IMR-90 (cell line): ENCODE measurements at regions not wholly inside any gene's neighbourhood (a gene's known extent, or its start where the extent isn't known, plus 50 kb on each side); places are given as distances from the start of the nearest gene placed in this dataset.

Experiments
- ATAC-seq: fragments of 200-7000 bp; cut with Tn5 transposase; 2 replicates; pipeline ENCODE4 v1.9.1; 2020; ENCODE audit warnings: low read depth, mild to moderate bottlenecking, moderate library complexity
- BruUV-seq: library from RNA; stranded (reverse); fragments of 400-500 nt; replicated peaks from 2 replicates; lab custom pipeline; 2021; lab: Mats Ljungman, UMichigan
- CTCF ChIA-PET: fragments of 300-600 bp; formaldehyde crosslinking; extraction: SDS; loops from one replicate; lab custom pipeline; 2021; ENCODE audit warnings: antibody characterized with exemption; lab: Yijun Ruan, JAX
- POLR2A ChIA-PET: fragments of 300-600 bp; sonication (Branson Sonifier 250); formaldehyde crosslinking; loops from one replicate; lab custom pipeline; 2022; ENCODE audit warnings: antibody characterized with exemption; ENCODE audit not compliant: unreplicated experiment; lab: Charles Lee
- DNase-seq: peaks from one replicate; pipeline ENCODE4 v3.0.0; 2013
- H2AFZ ChIP-seq: replicated peaks from 2 replicates; pipeline ENCODE3; 2013; ENCODE audit warnings: low read length, mild to moderate bottlenecking; ENCODE audit not compliant: poor library complexity
- H2AK5ac ChIP-seq: 2 replicates; pipeline ENCODE4 v1.6.1; 2013; ENCODE audit warnings: low read depth, low read length, inconsistent platforms
- H2AK9ac ChIP-seq: replicated peaks from 2 replicates; pipeline ENCODE3; 2013; ENCODE audit warnings: mild to moderate bottlenecking, low read depth, low read length, moderate library complexity; ENCODE audit not compliant: poor library complexity
- H2BK120ac ChIP-seq: 2 replicates; pipeline ENCODE4 v1.6.1; 2013; ENCODE audit warnings: low read depth, low read length, inconsistent platforms
- H2BK15ac ChIP-seq: 3 replicates; pipeline ENCODE4 v1.6.1; 2013; ENCODE audit warnings: low read depth, low read length, inconsistent platforms
- H2BK20ac ChIP-seq: 2 replicates; pipeline ENCODE4 v1.6.1; 2013; ENCODE audit warnings: low read depth, mild to moderate bottlenecking, inconsistent platforms, low read length, moderate library complexity
- H2BK5ac ChIP-seq: 2 replicates; pipeline ENCODE4 v1.6.1; 2013; ENCODE audit warnings: mild to moderate bottlenecking, low read depth, low read length, inconsistent platforms; ENCODE audit not compliant: poor library complexity, severe bottlenecking
- H3K14ac ChIP-seq: replicated peaks from 2 replicates; pipeline ENCODE4 v1.6.1; 2013; ENCODE audit warnings: low read depth, low read length, inconsistent platforms
- H3K18ac ChIP-seq: 2 replicates; pipeline ENCODE4 v1.6.1; 2013; ENCODE audit warnings: low read depth, low read length, control low read depth
- H3K23ac ChIP-seq: 2 replicates; pipeline ENCODE4 v1.6.1; 2013; ENCODE audit warnings: low read depth, low read length, inconsistent platforms
- H3K27ac ChIP-seq: 2 replicates; pipeline ENCODE4 v1.5.1; 2013; ENCODE audit warnings: mild to moderate bottlenecking, control low read depth, low read length; ENCODE audit not compliant: insufficient read depth
- H3K27me3 ChIP-seq: 2 replicates; pipeline ENCODE4 v1.6.1; 2013; ENCODE audit warnings: low read length; ENCODE audit not compliant: control insufficient read depth, insufficient read depth
- H3K36me3 ChIP-seq: 2 replicates; pipeline ENCODE4 v1.6.1; 2013; ENCODE audit warnings: low read length, mixed read lengths; ENCODE audit not compliant: control insufficient read depth, insufficient read depth
- H3K4ac ChIP-seq: 2 replicates; pipeline ENCODE4 v1.6.1; 2013; ENCODE audit warnings: low read depth, low read length, inconsistent platforms
- H3K4me1 ChIP-seq: 2 replicates; pipeline ENCODE4 v1.6.1; 2013; ENCODE audit warnings: low read length, mixed read lengths; ENCODE audit not compliant: control insufficient read depth, insufficient read depth
- H3K4me2 ChIP-seq: 2 replicates; pipeline ENCODE4 v1.6.1; 2013; ENCODE audit warnings: low read depth, mild to moderate bottlenecking, control low read depth, low read length, moderate library complexity
- H3K4me3 ChIP-seq: 2 replicates; pipeline ENCODE4 v1.5.1; 2013; ENCODE audit warnings: low read depth, mild to moderate bottlenecking, control low read depth, low read length, moderate library complexity; ENCODE audit not compliant: insufficient read depth
- H3K56ac ChIP-seq: 2 replicates; pipeline ENCODE4 v1.6.1; 2013; ENCODE audit warnings: low read length, inconsistent platforms; ENCODE audit not compliant: insufficient read depth; ENCODE audit errors: extremely low read depth
- H3K79me1 ChIP-seq, 2 experiments: 2 replicates each; pipeline ENCODE4 v1.6.1; 2013; ENCODE audit warnings: low read length in 2 of 2, inconsistent platforms in 1 of 2, low read depth in 1 of 2
- H3K9ac ChIP-seq: 2 replicates; pipeline ENCODE4 v1.6.1; 2013; ENCODE audit warnings: low read depth, low read length, control low read depth
- H3K9me1 ChIP-seq: 2 replicates; pipeline ENCODE4 v1.6.1; 2013; ENCODE audit warnings: low read length, inconsistent platforms; ENCODE audit not compliant: insufficient read depth
- H3K9me3 ChIP-seq: 2 replicates; pipeline ENCODE4 v1.6.1; 2013; ENCODE audit warnings: low read length; ENCODE audit not compliant: control insufficient read depth, insufficient read depth
- H4K20me1 ChIP-seq: 2 replicates; pipeline ENCODE4 v1.6.1; 2013; ENCODE audit warnings: low read length, inconsistent platforms; ENCODE audit not compliant: insufficient read depth
- H4K5ac ChIP-seq: 2 replicates; pipeline ENCODE4 v1.6.1; 2013; ENCODE audit warnings: mild to moderate bottlenecking, low read depth, low read length, control low read depth
- H4K8ac ChIP-seq, 2 experiments: 2 replicates each; pipeline ENCODE4 v1.6.1; 2013; ENCODE audit warnings: low read depth in 2 of 2, low read length in 2 of 2, control low read depth in 1 of 2, inconsistent platforms in 1 of 2
- H4K91ac ChIP-seq: 2 replicates; pipeline ENCODE4 v1.6.1; 2013; ENCODE audit warnings: low read depth, low read length, inconsistent platforms; ENCODE audit not compliant: insufficient read depth
- CEBPB ChIP-seq: IDR thresholded peaks from 2 replicates; pipeline ENCODE4 v1.6.1; 2012; ENCODE audit warnings: low read depth, low read length, improper control_type of control experiment
- CHD1 ChIP-seq: IDR thresholded peaks from 2 replicates; pipeline ENCODE4 v1.6.1; 2012; ENCODE audit warnings: low read depth, low read length, improper control_type of control experiment
- FOS ChIP-seq: fragments of 150-350 bp; IDR thresholded peaks from 2 replicates; pipeline ENCODE4 v1.6.1; 2016; ENCODE audit warnings: low read depth, low read length
- MAFK ChIP-seq: IDR thresholded peaks from 2 replicates; pipeline ENCODE4 v1.6.1; 2012; ENCODE audit warnings: low read depth, low read length, improper control_type of control experiment
- MXI1 ChIP-seq: IDR thresholded peaks from 2 replicates; pipeline ENCODE4 v1.6.1; 2012; ENCODE audit warnings: low read depth, mild to moderate bottlenecking, low read length, moderate library complexity, borderline replicate concordance
- NFE2L2 ChIP-seq: fragments of 150-350 bp; IDR thresholded peaks from 2 replicates; pipeline ENCODE4 v1.6.1; 2016; ENCODE audit warnings: low read depth, mild to moderate bottlenecking, low read length
- POLR2A ChIP-seq: IDR thresholded peaks from 2 replicates; pipeline ENCODE4 v1.6.1; 2012; ENCODE audit warnings: mild to moderate bottlenecking, low read depth, low read length
- RAD21 ChIP-seq: IDR thresholded peaks from 2 replicates; pipeline ENCODE4 v1.6.1; 2012; ENCODE audit warnings: low read length, improper control_type of control experiment
- RCOR1 ChIP-seq: IDR thresholded peaks from 2 replicates; pipeline ENCODE4 v1.6.1; 2012; ENCODE audit warnings: mild to moderate bottlenecking, low read length, improper control_type of control experiment; ENCODE audit not compliant: insufficient replicate concordance
- RFX5 ChIP-seq: IDR thresholded peaks from 2 replicates; pipeline ENCODE4 v1.8.0; 2012; ENCODE audit warnings: low read depth, mild to moderate bottlenecking, low read length, moderate library complexity
- WGBS, 2 experiments: methylation state at CpG; one replicate each; pipeline versions ENCODE4 v1.1.5 to v1.1.7; 2013; ENCODE audit warnings: missing lambda C conversion rate in 2 of 2; ENCODE audit not compliant: insufficient read length in 1 of 2; ENCODE audit errors: extremely low coverage in 2 of 2; 5-methylcytosine and 5-hydroxymethylcytosine counted together
- dilution Hi-C: fragments of 300-500 bp; cut with HindIII; formaldehyde crosslinking; loops from one replicate; pipeline ENCODE4 v1.14.3; 2018; ENCODE audit warnings: low sequenced_read_pairs; ENCODE audit not compliant: unreplicated experiment
- in situ Hi-C: fragments of 300-500 bp; cut with MboI; formaldehyde crosslinking; loops from 3 replicates; pipeline ENCODE4 v1.14.3; 2019; ENCODE audit warnings: low sequenced_read_pairs, inconsistent platforms, mixed read lengths
- intact Hi-C: fragments of 100-400 bp; cut with micrococcal nuclease; formaldehyde crosslinking; loops from 2 replicates; pipeline ENCODE4 v1.10.0; 2022
- TF ChIP-seq, protein P1 (sequence below): conservative IDR thresholded peaks from 2 replicates; pipeline ENCODE4 v1.5.1; 2012; ENCODE audit warnings: mild to moderate bottlenecking, low read depth, low read length, improper control_type of control experiment
- TF ChIP-seq, protein P2 (sequence below): fragments of 150-350 bp; IDR thresholded peaks from 2 replicates; pipeline ENCODE4 v1.6.1; 2016; ENCODE audit warnings: low read depth, mild to moderate bottlenecking, low read length, moderate library complexity, borderline replicate concordance

DNA sequence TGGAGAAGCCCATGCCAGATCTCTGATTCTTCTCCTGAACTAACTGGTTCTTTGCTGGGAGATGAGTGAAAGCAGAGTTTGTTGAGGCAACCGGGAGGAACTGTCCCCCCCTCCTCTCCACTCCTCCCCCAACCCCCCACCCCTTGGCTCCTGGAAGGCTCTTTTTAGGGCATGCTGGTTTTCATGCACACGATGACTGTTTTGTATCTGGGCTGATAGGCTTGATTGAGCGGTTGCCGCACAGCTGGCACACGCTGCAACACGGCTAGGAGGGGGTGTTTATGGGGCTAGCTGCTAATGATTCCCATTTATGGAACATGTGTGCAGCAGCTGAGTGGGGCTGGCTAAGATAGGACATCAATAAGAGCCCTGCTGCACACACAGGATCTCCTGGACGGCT is 137.2 kb downstream of the SMIM20 start:
- Histone ChIP-seq H2BK20ac (no peak overlapping the region), H2BK15ac (no peak overlapping the region), H3K9me1 (peaks cover 17% of the 10 kb centered on the region), H3K4ac (no peak overlapping the region), H3K27ac (no peak overlapping the region), H3K4me3 (no peak overlapping the region), H3K9me3 (no peaks in the 10 kb centered on the region), H4K8ac (no peak overlapping the region), H2AK9ac (no peak overlapping the region), H2BK5ac (no peak overlapping the region), H3K27me3 (no peaks in the 10 kb centered on the region), H3K9ac (no peak overlapping the region), H2BK120ac (no peak overlapping the region), H3K4me2 (no peak overlapping the region), H3K14ac (no peak overlapping the region), H4K91ac (no peak overlapping the region), H3K18ac (no peak overlapping the region), H4K5ac (no peak overlapping the region), H4K20me1 (no peaks in the 10 kb centered on the region), H3K4me1 (peaks cover 19% of the 10 kb centered on the region), H2AFZ (no peak overlapping the region), H3K56ac (no peak overlapping the region), H3K79me1 (no peaks in the 10 kb centered on the region), H3K36me3 (no peaks in the 10 kb centered on the region), H2AK5ac (no peak overlapping the region), H3K23ac (no peak overlapping the region)
- 62% methylated on average over 2 of the region's 7 CpGs; no CpG with 5 or more reads in 1 of the 2 experiments for WGBS, 2 experiments
- ChIA-PET CTCF (no interaction called here), POLR2A (no interaction called here)
- intact Hi-C loops: no loop called here
- no peak for ATAC-seq
- dilution Hi-C loops: no loop called here
- BruUV-seq: no TSS peak
- DNase-seq: no peak
- in situ Hi-C loops: no loop called here
- TF ChIP-seq, protein P1, sequence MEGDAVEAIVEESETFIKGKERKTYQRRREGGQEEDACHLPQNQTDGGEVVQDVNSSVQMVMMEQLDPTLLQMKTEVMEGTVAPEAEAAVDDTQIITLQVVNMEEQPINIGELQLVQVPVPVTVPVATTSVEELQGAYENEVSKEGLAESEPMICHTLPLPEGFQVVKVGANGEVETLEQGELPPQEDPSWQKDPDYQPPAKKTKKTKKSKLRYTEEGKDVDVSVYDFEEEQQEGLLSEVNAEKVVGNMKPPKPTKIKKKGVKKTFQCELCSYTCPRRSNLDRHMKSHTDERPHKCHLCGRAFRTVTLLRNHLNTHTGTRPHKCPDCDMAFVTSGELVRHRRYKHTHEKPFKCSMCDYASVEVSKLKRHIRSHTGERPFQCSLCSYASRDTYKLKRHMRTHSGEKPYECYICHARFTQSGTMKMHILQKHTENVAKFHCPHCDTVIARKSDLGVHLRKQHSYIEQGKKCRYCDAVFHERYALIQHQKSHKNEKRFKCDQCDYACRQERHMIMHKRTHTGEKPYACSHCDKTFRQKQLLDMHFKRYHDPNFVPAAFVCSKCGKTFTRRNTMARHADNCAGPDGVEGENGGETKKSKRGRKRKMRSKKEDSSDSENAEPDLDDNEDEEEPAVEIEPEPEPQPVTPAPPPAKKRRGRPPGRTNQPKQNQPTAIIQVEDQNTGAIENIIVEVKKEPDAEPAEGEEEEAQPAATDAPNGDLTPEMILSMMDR: no peak
- no peak for TF ChIP-seq RCOR1
- TF ChIP-seq NFE2L2: no peak
- no peak for TF ChIP-seq CHD1
- TF ChIP-seq RAD21: no peak
- no peak for TF ChIP-seq FOS
- no peak for TF ChIP-seq CEBPB
- no peak for TF ChIP-seq MAFK
- no peak for TF ChIP-seq RFX5
- TF ChIP-seq, protein P2, sequence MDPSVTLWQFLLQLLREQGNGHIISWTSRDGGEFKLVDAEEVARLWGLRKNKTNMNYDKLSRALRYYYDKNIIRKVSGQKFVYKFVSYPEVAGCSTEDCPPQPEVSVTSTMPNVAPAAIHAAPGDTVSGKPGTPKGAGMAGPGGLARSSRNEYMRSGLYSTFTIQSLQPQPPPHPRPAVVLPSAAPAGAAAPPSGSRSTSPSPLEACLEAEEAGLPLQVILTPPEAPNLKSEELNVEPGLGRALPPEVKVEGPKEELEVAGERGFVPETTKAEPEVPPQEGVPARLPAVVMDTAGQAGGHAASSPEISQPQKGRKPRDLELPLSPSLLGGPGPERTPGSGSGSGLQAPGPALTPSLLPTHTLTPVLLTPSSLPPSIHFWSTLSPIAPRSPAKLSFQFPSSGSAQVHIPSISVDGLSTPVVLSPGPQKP: no peak
- no peak for TF ChIP-seq POLR2A
- TF ChIP-seq MXI1: no peak
